WTC11 (cell line): ENCODE measurements at regions not wholly inside any gene's neighbourhood (a gene's known extent, or its start where the extent isn't known, plus 50 kb on each side); places are given as distances from the start of the nearest gene placed in this dataset.

Source experiments
- ATAC-seq: fragments of 200-7000 bp; cut with Tn5 transposase; 2 replicates; pipeline ENCODE4 v1.10.0; 2021; ENCODE audit warnings: mild to moderate bottlenecking, moderate library complexity
- CTCF ChIA-PET: fragments of 300-600 bp; sonication (Branson Sonifier 250); formaldehyde crosslinking; loops from one replicate; lab custom pipeline; 2021; ENCODE audit warnings: antibody characterized with exemption; lab: Charles Lee
- POLR2A ChIA-PET: fragments of 350-600 bp; sonication (Branson Sonifier 250); formaldehyde crosslinking; loops from one replicate; lab custom pipeline; 2021; ENCODE audit warnings: antibody characterized with exemption; lab: Charles Lee
- DNase-seq: peaks from one replicate; pipeline ENCODE4 v3.0.0; 2021; ENCODE audit warnings: low spot score
- H3K27ac Mint-ChIP-seq: 2 replicates; pipeline ENCODE4 v1.8.0; 2021; ENCODE audit warnings: mixed read lengths
- H3K27me3 Mint-ChIP-seq: 2 replicates; pipeline ENCODE4 v1.8.0; 2021; ENCODE audit warnings: low read depth, mild to moderate bottlenecking, moderate library complexity, mixed read lengths
- H3K36me3 Mint-ChIP-seq: 2 replicates; pipeline ENCODE4 v1.8.0; 2021; ENCODE audit warnings: mixed read lengths
- H3K4me1 Mint-ChIP-seq: 2 replicates; pipeline ENCODE4 v1.8.0; 2022; ENCODE audit warnings: mixed read lengths
- H3K4me3 Mint-ChIP-seq: 2 replicates; pipeline ENCODE4 v1.8.0; 2021; ENCODE audit warnings: mild to moderate bottlenecking, moderate library complexity, mixed read lengths
- H3K9me3 Mint-ChIP-seq: 2 replicates; pipeline ENCODE4 v1.8.0; 2021; ENCODE audit warnings: mixed read lengths
- CBFB ChIP-seq: sonication (generic); formaldehyde crosslinking; IDR thresholded peaks from 2 replicates; pipeline ENCODE4 v1.8.1; 2022; ENCODE audit warnings: mild to moderate bottlenecking, low read depth, missing genetic modification reagents
- CDX4 ChIP-seq: fragments of 250-450 bp; sonication (Bioruptor Pico); IDR thresholded peaks from 2 replicates; pipeline ENCODE4 v1.9.0; 2021; ENCODE audit warnings: moderate library complexity, mild to moderate bottlenecking, inconsistent platforms, borderline replicate concordance
- CTCF ChIP-seq: fragments of 200-600 bp; IDR thresholded peaks from 2 replicates; pipeline ENCODE4 v1.8.0; 2022; ENCODE audit warnings: antibody characterized with exemption
- EMX1 ChIP-seq: fragments of 250-450 bp; sonication (Bioruptor Pico); IDR thresholded peaks from 2 replicates; pipeline ENCODE4 v1.8.0; 2021; ENCODE audit warnings: mild to moderate bottlenecking
- ESRRA ChIP-seq: sonication (generic); formaldehyde crosslinking; IDR thresholded peaks from 2 replicates; pipeline ENCODE4 v1.8.1; 2022; ENCODE audit warnings: mild to moderate bottlenecking, missing genetic modification reagents, borderline replicate concordance
- GTF2I ChIP-seq: fragments of 250-450 bp; sonication (Bioruptor Pico); conservative IDR thresholded peaks from 2 replicates; pipeline ENCODE4 v1.4.0; 2021; ENCODE audit warnings: mild to moderate bottlenecking
- IRF2 ChIP-seq: sonication (generic); formaldehyde crosslinking; IDR thresholded peaks from 2 replicates; pipeline ENCODE4 v1.8.0; 2022; ENCODE audit warnings: low read depth, missing genetic modification reagents, borderline replicate concordance
- MAX ChIP-seq: sonication (generic); formaldehyde crosslinking; IDR thresholded peaks from 2 replicates; pipeline ENCODE4 v1.8.0; 2022; ENCODE audit warnings: mild to moderate bottlenecking, missing genetic modification reagents
- NFE2L1 ChIP-seq: sonication (generic); formaldehyde crosslinking; IDR thresholded peaks from 2 replicates; pipeline ENCODE4 v1.8.1; 2023; ENCODE audit warnings: missing genetic modification reagents
- USF2 ChIP-seq: sonication (generic); formaldehyde crosslinking; IDR thresholded peaks from 2 replicates; pipeline ENCODE4 v1.8.1; 2023; ENCODE audit warnings: mild to moderate bottlenecking, missing genetic modification reagents, moderate library complexity
- ZMAT4 ChIP-seq: fragments of 250-450 bp; sonication (Bioruptor Pico); IDR thresholded peaks from 2 replicates; pipeline ENCODE4 v1.9.0; 2021; ENCODE audit warnings: mild to moderate bottlenecking
- ZNF532 ChIP-seq: fragments of 250-450 bp; sonication (Bioruptor Pico); IDR thresholded peaks from 2 replicates; pipeline ENCODE4 v1.9.0; 2021; ENCODE audit warnings: mild to moderate bottlenecking, borderline replicate concordance
- TF ChIP-seq, protein P1 (sequence below): fragments of 250-450 bp; sonication (Bioruptor Pico); IDR thresholded peaks from 2 replicates; pipeline ENCODE4 v1.8.0; 2021; ENCODE audit warnings: mild to moderate bottlenecking
- TF ChIP-seq, protein P2 (sequence below): sonication (generic); formaldehyde crosslinking; IDR thresholded peaks from 2 replicates; pipeline ENCODE4 v1.8.1; 2022; ENCODE audit warnings: low read depth, mild to moderate bottlenecking, moderate library complexity, missing genetic modification reagents, borderline replicate concordance
- TF ChIP-seq, protein P3 (sequence below): sonication (generic); formaldehyde crosslinking; IDR thresholded peaks from 2 replicates; pipeline ENCODE4 v1.8.0; 2022; ENCODE audit warnings: mild to moderate bottlenecking, missing genetic modification reagents
- TF ChIP-seq, protein P4 (sequence below): fragments of 250-450 bp; sonication (Bioruptor Pico); IDR thresholded peaks from 2 replicates; pipeline ENCODE4 v2.1.2; 2022; ENCODE audit warnings: mild to moderate bottlenecking, moderate library complexity

DNA sequence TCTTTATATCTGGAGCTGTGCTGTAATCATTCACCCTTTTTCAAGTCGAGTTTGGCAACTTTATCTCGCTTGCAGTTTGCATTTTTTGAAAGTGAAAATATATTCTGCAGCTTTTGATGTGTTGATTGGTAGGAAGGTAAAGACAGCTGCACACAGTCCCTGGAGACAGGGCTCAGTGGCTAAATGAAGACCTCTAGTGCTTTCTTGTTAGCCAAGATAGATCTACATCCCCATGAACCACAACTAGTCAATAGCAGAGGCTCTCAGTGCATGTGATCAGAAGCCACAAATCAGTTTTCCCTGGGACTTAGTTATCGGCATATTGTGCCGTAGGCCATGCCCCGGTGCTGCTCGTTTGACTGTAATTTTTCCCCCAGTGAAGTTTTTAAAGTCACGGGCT lies 587.7 kb upstream of the PITX2 start:
- ATAC-seq (no peak), DNase-seq (no peak)
- no peaks in the 10 kb centered on the region for H3K27me3 Mint-ChIP-seq
- peaks cover 35% of the 10 kb centered on the region for H3K4me1 Mint-ChIP-seq
- H3K4me3 Mint-ChIP-seq: no peak overlapping the region; the same call in 1 of the 2 replicates
- peak overlapping the region; percentile 63 for H3K27ac Mint-ChIP-seq
- H3K9me3 Mint-ChIP-seq: no peaks in the 10 kb centered on the region
- no peaks in the 10 kb centered on the region for H3K36me3 Mint-ChIP-seq
- TF ChIP-seq, protein P1, sequence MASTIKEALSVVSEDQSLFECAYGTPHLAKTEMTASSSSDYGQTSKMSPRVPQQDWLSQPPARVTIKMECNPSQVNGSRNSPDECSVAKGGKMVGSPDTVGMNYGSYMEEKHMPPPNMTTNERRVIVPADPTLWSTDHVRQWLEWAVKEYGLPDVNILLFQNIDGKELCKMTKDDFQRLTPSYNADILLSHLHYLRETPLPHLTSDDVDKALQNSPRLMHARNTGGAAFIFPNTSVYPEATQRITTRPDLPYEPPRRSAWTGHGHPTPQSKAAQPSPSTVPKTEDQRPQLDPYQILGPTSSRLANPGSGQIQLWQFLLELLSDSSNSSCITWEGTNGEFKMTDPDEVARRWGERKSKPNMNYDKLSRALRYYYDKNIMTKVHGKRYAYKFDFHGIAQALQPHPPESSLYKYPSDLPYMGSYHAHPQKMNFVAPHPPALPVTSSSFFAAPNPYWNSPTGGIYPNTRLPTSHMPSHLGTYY (CRISPR knock-in tag): no peak
- TF ChIP-seq MAX (CRISPR knock-in tag) (no peak), EMX1 (CRISPR knock-in tag) (no peak), CTCF (no peak)
- CTCF ChIA-PET: no interaction called here
- POLR2A ChIA-PET: no interaction called here

- H3K4me1 Mint-ChIP-seq: peaks cover 25% of the 10 kb centered on the region
- H3K27me3 Mint-ChIP-seq: no peaks in the 10 kb centered on the region
- POLR2A ChIA-PET: no interaction called here
- H3K36me3 Mint-ChIP-seq: no peaks in the 10 kb centered on the region
- no peak overlapping the region for H3K27ac Mint-ChIP-seq
- H3K9me3 Mint-ChIP-seq: no peaks in the 10 kb centered on the region
- CTCF ChIA-PET: no interaction called here
- DNase-seq (no peak), ATAC-seq (no peak)
- no peak overlapping the region for H3K4me3 Mint-ChIP-seq
- TF ChIP-seq USF2 (CRISPR knock-in tag) (no peak), ZMAT4 (CRISPR knock-in tag) (no peak), ZNF532 (CRISPR knock-in tag) (no peak)
Measured at GRCh38 chr4:111213531-111213930, 590.7 kb upstream of the PITX2 start.

- ChIA-PET CTCF (no interaction called here), POLR2A (no interaction called here)
- ATAC-seq (no peak), DNase-seq (no peak)
- no peaks in the 10 kb centered on the region for H3K27me3 Mint-ChIP-seq
- no peaks in the 10 kb centered on the region for H3K36me3 Mint-ChIP-seq
- peaks cover 22% of the 10 kb centered on the region for H3K4me1 Mint-ChIP-seq
- H3K9me3 Mint-ChIP-seq: no peaks in the 10 kb centered on the region
- TF ChIP-seq, protein P2, sequence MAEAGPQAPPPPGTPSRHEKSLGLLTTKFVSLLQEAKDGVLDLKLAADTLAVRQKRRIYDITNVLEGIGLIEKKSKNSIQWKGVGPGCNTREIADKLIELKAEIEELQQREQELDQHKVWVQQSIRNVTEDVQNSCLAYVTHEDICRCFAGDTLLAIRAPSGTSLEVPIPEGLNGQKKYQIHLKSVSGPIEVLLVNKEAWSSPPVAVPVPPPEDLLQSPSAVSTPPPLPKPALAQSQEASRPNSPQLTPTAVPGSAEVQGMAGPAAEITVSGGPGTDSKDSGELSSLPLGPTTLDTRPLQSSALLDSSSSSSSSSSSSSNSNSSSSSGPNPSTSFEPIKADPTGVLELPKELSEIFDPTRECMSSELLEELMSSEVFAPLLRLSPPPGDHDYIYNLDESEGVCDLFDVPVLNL (CRISPR knock-in tag): no peak
- no peak for TF ChIP-seq NFE2L1 (CRISPR knock-in tag)
- TF ChIP-seq IRF2: no peak
- TF ChIP-seq CBFB (CRISPR knock-in tag): no peak
- TF ChIP-seq CDX4: no peak
- TF ChIP-seq, protein P3, sequence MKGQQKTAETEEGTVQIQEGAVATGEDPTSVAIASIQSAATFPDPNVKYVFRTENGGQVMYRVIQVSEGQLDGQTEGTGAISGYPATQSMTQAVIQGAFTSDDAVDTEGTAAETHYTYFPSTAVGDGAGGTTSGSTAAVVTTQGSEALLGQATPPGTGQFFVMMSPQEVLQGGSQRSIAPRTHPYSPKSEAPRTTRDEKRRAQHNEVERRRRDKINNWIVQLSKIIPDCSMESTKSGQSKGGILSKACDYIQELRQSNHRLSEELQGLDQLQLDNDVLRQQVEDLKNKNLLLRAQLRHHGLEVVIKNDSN: no peak
- TF ChIP-seq GTF2I (CRISPR knock-in tag): no peak
- TF ChIP-seq, protein P1 (CRISPR knock-in tag): no peak
- TF ChIP-seq ESRRA (CRISPR knock-in tag): no peak
- TF ChIP-seq, protein P4, sequence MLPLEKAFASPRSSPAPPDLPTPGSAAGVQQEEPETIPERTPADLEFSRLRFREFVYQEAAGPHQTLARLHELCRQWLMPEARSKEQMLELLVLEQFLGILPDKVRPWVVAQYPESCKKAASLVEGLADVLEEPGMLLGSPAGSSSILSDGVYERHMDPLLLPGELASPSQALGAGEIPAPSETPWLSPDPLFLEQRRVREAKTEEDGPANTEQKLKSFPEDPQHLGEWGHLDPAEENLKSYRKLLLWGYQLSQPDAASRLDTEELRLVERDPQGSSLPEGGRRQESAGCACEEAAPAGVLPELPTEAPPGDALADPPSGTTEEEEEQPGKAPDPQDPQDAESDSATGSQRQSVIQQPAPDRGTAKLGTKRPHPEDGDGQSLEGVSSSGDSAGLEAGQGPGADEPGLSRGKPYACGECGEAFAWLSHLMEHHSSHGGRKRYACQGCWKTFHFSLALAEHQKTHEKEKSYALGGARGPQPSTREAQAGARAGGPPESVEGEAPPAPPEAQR (CRISPR knock-in tag): no peak
- H3K4me3 Mint-ChIP-seq: no peak overlapping the region
- H3K27ac Mint-ChIP-seq: no peak overlapping the region
Measured at GRCh38 chr4:111214371-111214770, 591.5 kb upstream of the PITX2 start.
